Lower leg skin (tissue), 3 donors: ENCODE measurements at regions not wholly inside any gene's neighbourhood (a gene's known extent, or its start where the extent isn't known, plus 50 kb on each side); places are given as distances from the start of the nearest gene placed in this dataset.

Experiments
- POLR2A ChIP-seq, 2 donors: fragments of 450-650 bp; IDR thresholded peaks; one replicate each; pipeline ENCODE4 v1.6.1; 2016 to 2017; ENCODE audit warnings: antibody characterized with exemption in 2 of 2, mild to moderate bottlenecking in 1 of 2, moderate library complexity in 1 of 2
- TF ChIP-seq, protein P1 (sequence below), 3 donors: fragments of 450-650 bp; IDR thresholded peaks; one replicate each; pipeline ENCODE4 v1.5.1; 2016; ENCODE audit warnings: antibody characterized with exemption in 3 of 3, mild to moderate bottlenecking in 3 of 3, moderate library complexity in 2 of 3

DNA sequence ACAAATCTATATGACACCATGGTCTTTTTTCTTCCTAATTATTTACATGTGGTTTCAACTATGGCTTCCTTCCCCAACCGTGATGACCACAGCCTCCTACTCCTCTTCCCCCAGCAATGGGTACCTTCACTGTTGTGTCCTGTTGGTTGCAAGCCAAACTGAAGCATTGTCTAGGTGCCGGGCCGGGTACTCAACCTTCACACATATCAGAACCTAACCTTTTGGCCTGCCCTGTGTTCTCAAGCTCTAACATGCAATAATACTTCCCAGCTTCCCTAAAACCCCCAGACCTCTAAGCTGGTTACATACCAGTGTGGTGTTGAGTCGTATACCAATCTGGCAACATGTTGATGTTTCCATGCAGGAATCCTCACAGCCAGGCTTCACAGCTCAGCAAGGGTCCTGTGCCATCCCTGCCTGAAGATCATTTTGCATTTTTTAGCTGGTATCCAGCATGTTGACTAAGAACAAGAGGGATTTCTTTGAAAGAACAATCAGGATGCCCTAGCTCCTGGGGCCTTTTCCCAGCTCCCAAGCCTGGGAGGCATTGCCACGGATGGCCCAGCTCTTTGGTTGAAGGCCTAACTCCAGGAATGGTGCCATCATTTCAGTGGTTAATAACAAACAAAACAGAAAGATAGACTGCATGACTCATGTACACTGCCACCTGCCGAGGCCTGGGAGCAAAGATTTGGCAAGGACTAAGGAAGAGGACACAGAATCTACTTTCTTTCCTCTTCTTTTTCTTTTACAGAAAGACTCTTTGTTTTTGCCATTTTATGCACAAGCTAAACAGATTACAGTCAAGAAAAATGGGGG, 373.7 kb upstream of the SALL1 start:
- TF ChIP-seq POLR2A (IDR thresholded peaks at IDR 0.05), result no peak
- TF ChIP-seq, protein P1, sequence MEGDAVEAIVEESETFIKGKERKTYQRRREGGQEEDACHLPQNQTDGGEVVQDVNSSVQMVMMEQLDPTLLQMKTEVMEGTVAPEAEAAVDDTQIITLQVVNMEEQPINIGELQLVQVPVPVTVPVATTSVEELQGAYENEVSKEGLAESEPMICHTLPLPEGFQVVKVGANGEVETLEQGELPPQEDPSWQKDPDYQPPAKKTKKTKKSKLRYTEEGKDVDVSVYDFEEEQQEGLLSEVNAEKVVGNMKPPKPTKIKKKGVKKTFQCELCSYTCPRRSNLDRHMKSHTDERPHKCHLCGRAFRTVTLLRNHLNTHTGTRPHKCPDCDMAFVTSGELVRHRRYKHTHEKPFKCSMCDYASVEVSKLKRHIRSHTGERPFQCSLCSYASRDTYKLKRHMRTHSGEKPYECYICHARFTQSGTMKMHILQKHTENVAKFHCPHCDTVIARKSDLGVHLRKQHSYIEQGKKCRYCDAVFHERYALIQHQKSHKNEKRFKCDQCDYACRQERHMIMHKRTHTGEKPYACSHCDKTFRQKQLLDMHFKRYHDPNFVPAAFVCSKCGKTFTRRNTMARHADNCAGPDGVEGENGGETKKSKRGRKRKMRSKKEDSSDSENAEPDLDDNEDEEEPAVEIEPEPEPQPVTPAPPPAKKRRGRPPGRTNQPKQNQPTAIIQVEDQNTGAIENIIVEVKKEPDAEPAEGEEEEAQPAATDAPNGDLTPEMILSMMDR (IDR thresholded peaks at IDR 0.05), result no peak
